ENCODE measurements at regions not wholly inside any gene's neighbourhood (a gene's known extent, or its start where the extent isn't known, plus 50 kb on each side); places are given as distances from the start of the nearest gene placed in this dataset.

DNA sequence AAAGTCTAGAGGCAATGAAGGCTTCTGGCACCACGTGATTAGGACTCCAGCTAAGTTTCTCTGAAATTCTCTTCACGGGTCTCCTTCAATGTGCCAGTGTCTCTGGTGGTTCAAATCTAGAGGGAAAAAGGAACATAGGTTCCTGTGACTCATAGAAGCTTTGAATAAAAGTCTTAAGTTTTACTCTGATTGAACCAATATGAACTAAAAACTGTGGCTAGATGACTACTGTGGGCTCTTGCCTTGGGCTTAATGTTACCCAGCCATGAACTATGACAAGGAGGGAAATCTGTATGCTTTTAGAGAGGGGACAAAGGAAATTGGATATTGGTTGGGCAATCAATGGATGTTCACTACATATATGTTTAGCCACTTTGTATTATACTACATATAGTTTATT lies 49.9 kb upstream of the TEX13D start:
- TF ChIP-seq, protein P1, sequence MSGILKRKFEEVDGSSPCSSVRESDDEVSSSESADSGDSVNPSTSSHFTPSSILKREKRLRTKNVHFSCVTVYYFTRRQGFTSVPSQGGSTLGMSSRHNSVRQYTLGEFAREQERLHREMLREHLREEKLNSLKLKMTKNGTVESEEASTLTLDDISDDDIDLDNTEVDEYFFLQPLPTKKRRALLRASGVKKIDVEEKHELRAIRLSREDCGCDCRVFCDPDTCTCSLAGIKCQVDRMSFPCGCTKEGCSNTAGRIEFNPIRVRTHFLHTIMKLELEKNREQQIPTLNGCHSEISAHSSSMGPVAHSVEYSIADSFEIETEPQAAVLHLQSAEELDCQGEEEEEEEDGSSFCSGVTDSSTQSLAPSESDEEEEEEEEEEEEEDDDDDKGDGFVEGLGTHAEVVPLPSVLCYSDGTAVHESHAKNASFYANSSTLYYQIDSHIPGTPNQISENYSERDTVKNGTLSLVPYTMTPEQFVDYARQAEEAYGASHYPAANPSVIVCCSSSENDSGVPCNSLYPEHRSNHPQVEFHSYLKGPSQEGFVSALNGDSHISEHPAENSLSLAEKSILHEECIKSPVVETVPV (CRISPR knock-in tag; IDR thresholded peaks at IDR 0.05) = no peak
- TF ChIP-seq GLIS3 (CRISPR knock-in tag; IDR thresholded peaks at IDR 0.05) = no peak
- no peak for TF ChIP-seq ZFP30 (CRISPR knock-in tag; IDR thresholded peaks at IDR 0.05)
- TF ChIP-seq ARNTL (CRISPR knock-in tag; IDR thresholded peaks at IDR 0.05; ENCODE audit: borderline replicate concordance, low read depth) = no peak
- no peak for TF ChIP-seq RARB (CRISPR knock-in tag; IDR thresholded peaks at IDR 0.05)
- no peak for TF ChIP-seq ZNF70 (CRISPR knock-in tag; IDR thresholded peaks at IDR 0.05)
- TF ChIP-seq, protein P2, sequence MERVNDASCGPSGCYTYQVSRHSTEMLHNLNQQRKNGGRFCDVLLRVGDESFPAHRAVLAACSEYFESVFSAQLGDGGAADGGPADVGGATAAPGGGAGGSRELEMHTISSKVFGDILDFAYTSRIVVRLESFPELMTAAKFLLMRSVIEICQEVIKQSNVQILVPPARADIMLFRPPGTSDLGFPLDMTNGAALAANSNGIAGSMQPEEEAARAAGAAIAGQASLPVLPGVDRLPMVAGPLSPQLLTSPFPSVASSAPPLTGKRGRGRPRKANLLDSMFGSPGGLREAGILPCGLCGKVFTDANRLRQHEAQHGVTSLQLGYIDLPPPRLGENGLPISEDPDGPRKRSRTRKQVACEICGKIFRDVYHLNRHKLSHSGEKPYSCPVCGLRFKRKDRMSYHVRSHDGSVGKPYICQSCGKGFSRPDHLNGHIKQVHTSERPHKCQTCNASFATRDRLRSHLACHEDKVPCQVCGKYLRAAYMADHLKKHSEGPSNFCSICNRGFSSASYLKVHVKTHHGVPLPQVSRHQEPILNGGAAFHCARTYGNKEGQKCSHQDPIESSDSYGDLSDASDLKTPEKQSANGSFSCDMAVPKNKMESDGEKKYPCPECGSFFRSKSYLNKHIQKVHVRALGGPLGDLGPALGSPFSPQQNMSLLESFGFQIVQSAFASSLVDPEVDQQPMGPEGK (CRISPR knock-in tag; IDR thresholded peaks at IDR 0.05; ENCODE audit: borderline replicate concordance) = no peak
- TF ChIP-seq, protein P3, sequence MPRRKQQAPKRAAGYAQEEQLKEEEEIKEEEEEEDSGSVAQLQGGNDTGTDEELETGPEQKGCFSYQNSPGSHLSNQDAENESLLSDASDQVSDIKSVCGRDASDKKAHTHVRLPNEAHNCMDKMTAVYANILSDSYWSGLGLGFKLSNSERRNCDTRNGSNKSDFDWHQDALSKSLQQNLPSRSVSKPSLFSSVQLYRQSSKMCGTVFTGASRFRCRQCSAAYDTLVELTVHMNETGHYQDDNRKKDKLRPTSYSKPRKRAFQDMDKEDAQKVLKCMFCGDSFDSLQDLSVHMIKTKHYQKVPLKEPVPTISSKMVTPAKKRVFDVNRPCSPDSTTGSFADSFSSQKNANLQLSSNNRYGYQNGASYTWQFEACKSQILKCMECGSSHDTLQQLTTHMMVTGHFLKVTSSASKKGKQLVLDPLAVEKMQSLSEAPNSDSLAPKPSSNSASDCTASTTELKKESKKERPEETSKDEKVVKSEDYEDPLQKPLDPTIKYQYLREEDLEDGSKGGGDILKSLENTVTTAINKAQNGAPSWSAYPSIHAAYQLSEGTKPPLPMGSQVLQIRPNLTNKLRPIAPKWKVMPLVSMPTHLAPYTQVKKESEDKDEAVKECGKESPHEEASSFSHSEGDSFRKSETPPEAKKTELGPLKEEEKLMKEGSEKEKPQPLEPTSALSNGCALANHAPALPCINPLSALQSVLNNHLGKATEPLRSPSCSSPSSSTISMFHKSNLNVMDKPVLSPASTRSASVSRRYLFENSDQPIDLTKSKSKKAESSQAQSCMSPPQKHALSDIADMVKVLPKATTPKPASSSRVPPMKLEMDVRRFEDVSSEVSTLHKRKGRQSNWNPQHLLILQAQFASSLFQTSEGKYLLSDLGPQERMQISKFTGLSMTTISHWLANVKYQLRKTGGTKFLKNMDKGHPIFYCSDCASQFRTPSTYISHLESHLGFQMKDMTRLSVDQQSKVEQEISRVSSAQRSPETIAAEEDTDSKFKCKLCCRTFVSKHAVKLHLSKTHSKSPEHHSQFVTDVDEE (CRISPR knock-in tag; IDR thresholded peaks at IDR 0.05) = no peak
- TF ChIP-seq SNAI2 (CRISPR knock-in tag; IDR thresholded peaks at IDR 0.05) = no peak
- TF ChIP-seq ZFP3 (CRISPR knock-in tag; IDR thresholded peaks at IDR 0.05) = no peak
- TF ChIP-seq TOX (CRISPR knock-in tag; IDR thresholded peaks at IDR 0.05; ENCODE audit: borderline replicate concordance) = no peak
- no peak for TF ChIP-seq BACH2 (CRISPR knock-in tag; IDR thresholded peaks at IDR 0.05; ENCODE audit: borderline replicate concordance)
- TF ChIP-seq, protein P4, sequence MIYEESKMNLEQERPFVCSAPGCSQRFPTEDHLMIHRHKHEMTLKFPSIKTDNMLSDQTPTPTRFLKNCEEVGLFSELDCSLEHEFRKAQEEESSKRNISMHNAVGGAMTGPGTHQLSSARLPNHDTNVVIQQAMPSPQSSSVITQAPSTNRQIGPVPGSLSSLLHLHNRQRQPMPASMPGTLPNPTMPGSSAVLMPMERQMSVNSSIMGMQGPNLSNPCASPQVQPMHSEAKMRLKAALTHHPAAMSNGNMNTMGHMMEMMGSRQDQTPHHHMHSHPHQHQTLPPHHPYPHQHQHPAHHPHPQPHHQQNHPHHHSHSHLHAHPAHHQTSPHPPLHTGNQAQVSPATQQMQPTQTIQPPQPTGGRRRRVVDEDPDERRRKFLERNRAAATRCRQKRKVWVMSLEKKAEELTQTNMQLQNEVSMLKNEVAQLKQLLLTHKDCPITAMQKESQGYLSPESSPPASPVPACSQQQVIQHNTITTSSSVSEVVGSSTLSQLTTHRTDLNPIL (CRISPR knock-in tag; IDR thresholded peaks at IDR 0.05; ENCODE audit: low read depth) = no peak
